Neuronal stem cell (in vitro differentiated cells): ENCODE measurements at regions not wholly inside any gene's neighbourhood (a gene's known extent, or its start where the extent isn't known, plus 50 kb on each side); places are given as distances from the start of the nearest gene placed in this dataset.

Experiments used
- DNase-seq: peaks from one replicate; pipeline ENCODE4 v3.0.0-alpha.2; 2013; ENCODE audit warnings: low spot score
- H2AFZ ChIP-seq: one replicate; pipeline ENCODE4 v1.6.1; 2013; ENCODE audit warnings: mild to moderate bottlenecking, low read length, inconsistent platforms
- H2AK5ac ChIP-seq: 2 replicates; pipeline ENCODE4 v1.6.1; 2013; ENCODE audit warnings: low read depth, mild to moderate bottlenecking, inconsistent platforms, low read length, moderate library complexity, mixed read lengths
- H2BK120ac ChIP-seq: 2 replicates; pipeline ENCODE4 v1.6.1; 2013; ENCODE audit warnings: low read depth, mild to moderate bottlenecking, inconsistent platforms, low read length, moderate library complexity, mixed read lengths
- H2BK12ac ChIP-seq: one replicate; pipeline ENCODE4 v1.6.1; 2013; ENCODE audit warnings: low read length, inconsistent platforms
- H2BK15ac ChIP-seq: 2 replicates; pipeline ENCODE4 v1.6.1; 2013; ENCODE audit warnings: mild to moderate bottlenecking, low read length, inconsistent platforms, mixed read lengths
- H2BK5ac ChIP-seq: one replicate; pipeline ENCODE4 v1.6.1; 2013; ENCODE audit warnings: inconsistent platforms, mild to moderate bottlenecking, low read length, moderate library complexity
- H3K14ac ChIP-seq: one replicate; pipeline ENCODE4 v1.6.1; 2013; ENCODE audit warnings: low read length, inconsistent platforms
- H3K18ac ChIP-seq: 2 replicates; pipeline ENCODE4 v1.6.1; 2013; ENCODE audit warnings: low read length, inconsistent platforms
- H3K23ac ChIP-seq: 2 replicates; pipeline ENCODE4 v1.6.1; 2013; ENCODE audit warnings: low read depth, mild to moderate bottlenecking, mixed read lengths, low read length, inconsistent platforms; ENCODE audit not compliant: poor library complexity
- H3K27ac ChIP-seq: replicated peaks from 3 replicates; pipeline ENCODE4 v1.5.1; 2013; ENCODE audit warnings: low read length, inconsistent platforms
- H3K27me3 ChIP-seq, 3 experiments: 2 replicates each; pipeline ENCODE4 v1.6.1; 2013; ENCODE audit warnings: low read length in 3 of 3, mild to moderate bottlenecking in 2 of 3, inconsistent platforms in 1 of 3, low read depth in 1 of 3, mixed read lengths in 1 of 3, moderate library complexity in 1 of 3; ENCODE audit not compliant: control insufficient read depth in 3 of 3, insufficient read depth in 3 of 3
- H3K36me3 ChIP-seq, 2 donors: replicated peaks in 1 of 2; 2 replicates each; pipeline ENCODE4 v1.6.1; 2013; ENCODE audit warnings: low read length in 2 of 2; ENCODE audit not compliant: control insufficient read depth in 2 of 2, insufficient read depth in 2 of 2
- H3K4ac ChIP-seq: 2 replicates; pipeline ENCODE4 v1.6.1; 2013; ENCODE audit warnings: inconsistent platforms, mild to moderate bottlenecking, low read length, moderate library complexity
- H3K4me1 ChIP-seq, 2 donors: 1 replicate in 1 of 2; 2 replicates in 1 of 2; pipeline ENCODE4 v1.6.1; 2013; ENCODE audit warnings: low read length in 2 of 2, low read depth in 1 of 2; ENCODE audit not compliant: control insufficient read depth in 2 of 2, insufficient read depth in 1 of 2
- H3K4me2 ChIP-seq: one replicate; pipeline ENCODE4 v1.6.1; 2013; ENCODE audit warnings: mild to moderate bottlenecking, low read length, inconsistent platforms; ENCODE audit not compliant: insufficient read depth, poor library complexity, severe bottlenecking
- H3K4me3 ChIP-seq, 2 donors: 2 replicates each; pipeline ENCODE4 v1.5.1; 2013; ENCODE audit warnings: low read length in 2 of 2, mild to moderate bottlenecking in 2 of 2, inconsistent platforms in 1 of 2, moderate library complexity in 1 of 2
- H3K79me1 ChIP-seq: one replicate; pipeline ENCODE4 v1.6.1; 2013; ENCODE audit warnings: low read depth, mild to moderate bottlenecking, inconsistent platforms, low read length, moderate library complexity
- H3K9ac ChIP-seq: one replicate; pipeline ENCODE4 v1.6.1; 2013; ENCODE audit warnings: mild to moderate bottlenecking, low read depth, low read length, inconsistent platforms; ENCODE audit not compliant: poor library complexity
- H3K9me3 ChIP-seq, 2 donors: replicated peaks in 1 of 2; 2 replicates each; pipeline versions ENCODE3 to v1.6.1; 2013; ENCODE audit warnings: low read length in 2 of 2, mild to moderate bottlenecking in 2 of 2, inconsistent platforms in 1 of 2, low read depth in 1 of 2, mixed read lengths in 1 of 2, moderate library complexity in 1 of 2; ENCODE audit not compliant: control insufficient read depth in 2 of 2, insufficient read depth in 1 of 2
- H4K8ac ChIP-seq: one replicate; pipeline ENCODE4 v1.6.1; 2013; ENCODE audit warnings: low read depth, mild to moderate bottlenecking, inconsistent platforms, low read length, moderate library complexity
- H4K91ac ChIP-seq: one replicate; pipeline ENCODE4 v1.6.1; 2013; ENCODE audit warnings: low read length, low read depth, mild to moderate bottlenecking, inconsistent platforms; ENCODE audit not compliant: poor library complexity
- WGBS, 2 donors: extraction: QIAGEN DNeasy Blood & Tissue Kit; methylation state at CpG; one replicate each; pipeline ENCODE4 v1.1.7; 2013; ENCODE audit warnings: missing lambda C conversion rate in 2 of 2, mixed read lengths in 1 of 2; ENCODE audit not compliant: insufficient read length in 2 of 2, insufficient replicate concordance in 1 of 2; ENCODE audit errors: extremely low coverage in 2 of 2; 5-methylcytosine and 5-hydroxymethylcytosine counted together

DNA sequence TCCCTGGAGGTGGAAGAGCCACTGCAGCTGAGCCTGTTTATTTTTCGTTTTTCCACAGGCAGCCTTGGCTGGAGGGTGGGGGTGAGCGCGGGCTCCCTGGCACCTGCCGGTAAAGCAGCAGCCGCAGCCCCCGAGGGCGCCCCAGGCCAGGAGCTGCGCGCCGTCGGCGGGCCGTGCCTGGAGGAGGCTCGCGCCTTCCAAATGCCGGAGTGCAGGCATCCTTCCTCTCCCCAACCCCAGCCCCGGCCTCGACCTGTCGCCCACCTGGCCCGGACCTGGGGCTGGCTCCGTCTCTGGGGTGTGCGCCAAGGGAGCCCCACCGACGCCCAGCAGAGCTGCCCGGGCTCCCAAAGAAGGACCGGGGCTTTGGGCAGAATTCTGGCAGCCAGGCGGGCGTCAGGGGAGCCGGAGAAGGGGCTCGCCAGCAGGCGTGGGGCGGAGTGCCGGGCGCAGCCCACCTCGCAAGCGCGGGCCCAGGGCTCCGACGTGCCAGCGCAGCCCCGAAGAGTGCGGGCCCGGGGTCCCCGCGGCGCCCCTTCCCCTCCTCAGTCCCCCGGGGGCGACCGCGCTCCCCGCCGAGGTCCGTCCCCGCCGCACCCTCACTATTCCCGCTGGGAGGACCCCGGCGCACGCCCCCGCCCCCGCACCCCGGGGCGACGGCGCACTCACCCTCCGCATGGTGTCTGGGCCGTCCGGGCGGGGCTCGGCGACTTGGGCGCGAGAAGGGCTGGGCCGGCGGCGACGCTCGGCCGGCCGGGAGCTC is 130.3 kb downstream of the NDUFA12 start:
- Histone ChIP-seq H3K27ac (no peak overlapping the region), H3K36me3 (no peaks in the 10 kb centered on the region), H4K91ac (no peak overlapping the region), H3K4me2 (peak overlapping the region; percentile 87), H3K4ac (no peak overlapping the region), H2AFZ (peak overlapping the region; percentile 89), H4K8ac (no peak overlapping the region), H3K9me3 (no peaks in the 10 kb centered on the region), H3K27me3 (peaks cover 14 to 63% (median 36%) of the 10 kb centered on the region in 3 experiments), H2BK12ac (no peak overlapping the region), H2BK15ac (peak overlapping the region; percentile 76), H3K14ac (peak overlapping the region; percentile 77), H3K9ac (no peak overlapping the region), H2AK5ac (no peak overlapping the region), H3K4me1 (peaks cover 0 to 1% of the 10 kb centered on the region in 2 donors), H2BK5ac (no peak overlapping the region), H3K18ac (peak overlapping the region; percentile 82), H3K79me1 (no peaks in the 10 kb centered on the region), H2BK120ac (peak overlapping the region; percentile 64), H3K23ac (peak overlapping the region; percentile 36), H3K4me3 (peak overlapping the region; percentile 25 to 80)
- no peak for DNase-seq
- no CpG with 5 or more reads among the region's 80 CpGs for WGBS, 2 donors

DNA sequence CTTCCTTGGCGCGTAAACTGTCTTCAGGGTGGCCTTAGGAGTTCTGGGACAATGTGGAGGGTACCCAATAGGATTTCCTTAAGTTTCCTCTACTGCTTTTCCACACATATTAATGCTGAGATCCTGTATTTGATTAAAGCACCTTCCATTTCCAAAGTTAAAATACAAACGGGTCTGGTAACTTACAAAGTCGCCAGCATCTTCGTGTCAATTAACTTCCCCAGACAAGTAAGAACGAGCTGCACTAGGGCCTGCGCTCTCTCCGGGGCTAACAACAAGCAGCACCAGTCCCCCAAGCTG is 130.9 kb downstream of the NDUFA12 start:
- H3K18ac ChIP-seq: peak overlapping the region; percentile 82
- no peak overlapping the region for H2BK5ac ChIP-seq
- H4K91ac ChIP-seq: no peak overlapping the region
- H3K79me1 ChIP-seq: no peaks in the 10 kb centered on the region
- no peaks in the 10 kb centered on the region for H3K9me3 ChIP-seq
- no peak overlapping the region for H2BK15ac ChIP-seq
- no peaks in the 10 kb centered on the region for H3K36me3 ChIP-seq
- no peak overlapping the region for H3K27ac ChIP-seq
- no CpG with 5 or more reads among the region's 8 CpGs for WGBS, 2 donors
- H3K4me3 ChIP-seq: peak overlapping the region in 1 of 2 donors; percentile 80
- H2AFZ ChIP-seq: peak overlapping the region; percentile 89
- no peak overlapping the region for H2BK12ac ChIP-seq
- peak overlapping the region; percentile 77 for H3K14ac ChIP-seq
- peak overlapping the region; percentile 14 for H3K4me2 ChIP-seq
- no peak overlapping the region for H2AK5ac ChIP-seq
- H3K4ac ChIP-seq: no peak overlapping the region
- no peak for DNase-seq
- peaks cover 14 to 63% (median 36%) of the 10 kb centered on the region in 3 experiments for H3K27me3 ChIP-seq
- peak overlapping the region; percentile 64 for H2BK120ac ChIP-seq
- H3K23ac ChIP-seq: no peak overlapping the region
- H4K8ac ChIP-seq: no peak overlapping the region
- H3K9ac ChIP-seq: no peak overlapping the region
- peaks cover 0 to 1% of the 10 kb centered on the region in 2 donors for H3K4me1 ChIP-seq

DNA sequence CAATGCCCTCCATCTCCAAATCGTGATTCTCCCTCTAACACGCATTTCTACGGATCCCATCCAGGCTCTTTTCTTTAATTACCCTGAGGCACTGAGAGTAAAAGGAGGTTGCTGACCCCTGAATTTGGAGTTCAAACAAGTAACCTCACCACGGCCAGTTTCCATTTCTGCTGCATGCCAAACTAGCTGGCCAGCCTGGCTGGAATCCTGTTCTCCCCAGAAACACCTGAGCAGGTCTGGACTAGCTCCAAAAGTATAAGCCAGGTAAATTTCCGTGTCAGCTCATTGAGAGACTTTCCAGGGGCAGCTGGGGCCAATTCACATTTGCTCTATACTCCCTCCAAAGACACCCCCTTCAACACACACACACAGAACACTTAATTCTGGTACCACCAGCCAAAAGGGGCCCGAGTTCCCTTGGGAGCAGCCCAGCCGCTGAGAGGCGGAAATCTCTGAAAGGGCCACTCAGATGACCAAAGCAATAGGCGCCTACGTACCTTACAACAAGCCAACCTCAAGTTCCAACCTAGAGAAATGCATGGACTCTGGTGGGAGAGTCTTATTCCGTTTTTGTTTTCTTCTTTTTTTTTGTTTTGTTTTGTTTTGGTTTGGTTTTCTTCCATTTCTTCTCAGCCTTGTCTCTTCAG is 131.4 kb downstream of the NDUFA12 start:
- H2AK5ac ChIP-seq: no peak overlapping the region
- H3K4me2 ChIP-seq: no peak overlapping the region
- H2BK5ac ChIP-seq: no peak overlapping the region
- no peaks in the 10 kb centered on the region for H3K36me3 ChIP-seq
- peaks cover 0 to 1% of the 10 kb centered on the region in 2 donors for H3K4me1 ChIP-seq
- H3K9ac ChIP-seq: no peak overlapping the region
- H3K23ac ChIP-seq: no peak overlapping the region
- no peak overlapping the region for H3K4me3 ChIP-seq
- H2BK120ac ChIP-seq: no peak overlapping the region
- H4K91ac ChIP-seq: no peak overlapping the region
- no peak overlapping the region for H3K4ac ChIP-seq
- no peaks in the 10 kb centered on the region for H3K79me1 ChIP-seq
- no peak overlapping the region for H3K27ac ChIP-seq
- peaks cover 14 to 67% (median 36%) of the 10 kb centered on the region in 3 experiments for H3K27me3 ChIP-seq
- no peak overlapping the region for H2AFZ ChIP-seq
- no peak overlapping the region for H2BK15ac ChIP-seq
- no peak overlapping the region for H4K8ac ChIP-seq
- H3K18ac ChIP-seq: no peak overlapping the region
- H2BK12ac ChIP-seq: no peak overlapping the region
- DNase-seq: no peak
- no peaks in the 10 kb centered on the region for H3K9me3 ChIP-seq
- H3K14ac ChIP-seq: no peak overlapping the region
- no CpG with 5 or more reads among the region's 11 CpGs for WGBS, 2 donors

DNA sequence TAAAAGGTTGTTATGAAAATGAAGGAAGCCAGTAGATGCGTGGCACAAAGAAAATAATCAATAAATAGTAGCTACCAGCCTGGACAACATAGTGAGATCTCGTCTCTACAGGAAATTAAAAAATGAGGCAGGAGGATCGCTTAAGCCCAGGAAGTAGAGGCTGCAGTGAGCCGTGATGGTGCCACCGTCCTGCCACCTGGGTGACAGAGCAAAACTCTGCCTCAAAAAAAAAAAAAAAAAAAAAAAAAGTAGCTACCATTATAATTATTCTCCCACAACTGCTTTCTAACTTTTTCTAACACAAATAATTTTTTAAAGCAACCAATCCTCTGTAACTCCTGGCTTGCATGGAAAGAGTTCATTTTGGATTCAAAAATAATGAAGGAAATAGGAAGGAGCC is 133.0 kb downstream of the NDUFA12 start:
- Histone ChIP-seq H4K8ac (no peak overlapping the region), H3K36me3 (no peaks in the 10 kb centered on the region), H3K27me3 (peaks cover 14 to 66% (median 36%) of the 10 kb centered on the region in 3 experiments), H2AFZ (no peak overlapping the region), H3K4me1 (peaks cover 0 to 1% of the 10 kb centered on the region in 2 donors), H3K79me1 (no peaks in the 10 kb centered on the region), H3K9me3 (no peaks in the 10 kb centered on the region), H3K18ac (no peak overlapping the region), H2BK5ac (no peak overlapping the region), H3K4ac (no peak overlapping the region), H3K23ac (no peak overlapping the region), H2BK15ac (no peak overlapping the region), H2BK120ac (no peak overlapping the region), H3K9ac (no peak overlapping the region), H3K4me2 (no peak overlapping the region), H2AK5ac (no peak overlapping the region), H2BK12ac (no peak overlapping the region), H3K4me3 (no peak overlapping the region), H3K27ac (no peak overlapping the region), H4K91ac (no peak overlapping the region), H3K14ac (no peak overlapping the region)
- no CpG with 5 or more reads among the region's 5 CpGs for WGBS, 2 donors
- no peak for DNase-seq
